Neural progenitor cell (in vitro differentiated cells): ENCODE measurements at regions not wholly inside any gene's neighbourhood (a gene's known extent, or its start where the extent isn't known, plus 50 kb on each side); places are given as distances from the start of the nearest gene placed in this dataset.

Experiments
- DNase-seq: peaks from one replicate; pipeline ENCODE4 v3.0.0-alpha.2; 2016; ENCODE audit warnings: low spot score
- H2AFZ ChIP-seq: fragments of 200-600 bp; sonication (generic); replicated peaks from 2 replicates; pipeline ENCODE4 v1.6.1; 2016; ENCODE audit warnings: antibody characterized with exemption
- H3F3A ChIP-seq: fragments of 200-600 bp; sonication (generic); 2 replicates; pipeline ENCODE4 v1.6.1; 2016; ENCODE audit warnings: antibody characterized with exemption, low read depth
- H3K27ac ChIP-seq: fragments of 200-600 bp; sonication (generic); 2 replicates; pipeline ENCODE4 v1.5.1; 2016; ENCODE audit warnings: mild to moderate bottlenecking
- H3K27me3 ChIP-seq: fragments of 200-600 bp; sonication (generic); 2 replicates; pipeline ENCODE4 v1.6.1; 2016; ENCODE audit warnings: mild to moderate bottlenecking, moderate library complexity
- H3K36me3 ChIP-seq: fragments of 200-600 bp; sonication (generic); 2 replicates; pipeline ENCODE4 v1.5.1; 2016
- H3K4me1 ChIP-seq: fragments of 200-600 bp; sonication (generic); 2 replicates; pipeline ENCODE4 v1.6.1; 2016; ENCODE audit warnings: mixed run types
- H3K4me2 ChIP-seq: fragments of 200-600 bp; sonication (generic); 2 replicates; pipeline ENCODE4 v1.6.1; 2016
- H3K4me3 ChIP-seq: fragments of 200-600 bp; sonication (generic); 2 replicates; pipeline ENCODE4 v1.5.1; 2016
- H3K79me2 ChIP-seq: fragments of 200-600 bp; sonication (generic); 2 replicates; pipeline ENCODE4 v1.6.1; 2016; ENCODE audit warnings: low read depth
- H3K9ac ChIP-seq: fragments of 200-600 bp; sonication (generic); 2 replicates; pipeline ENCODE4 v1.6.1; 2016
- H3K9me3 ChIP-seq: fragments of 200-600 bp; sonication (generic); 2 replicates; pipeline ENCODE4 v1.5.1; 2016; ENCODE audit warnings: low read depth
- H4K20me1 ChIP-seq: fragments of 200-600 bp; sonication (generic); 2 replicates; pipeline ENCODE4 v1.6.1; 2016; ENCODE audit warnings: low read depth
- H3K27ac Mint-ChIP-seq: 3 replicates; pipeline ENCODE4 v1.8.0; 2021; ENCODE audit warnings: mixed read lengths
- H3K27me3 Mint-ChIP-seq: 2 replicates; pipeline ENCODE4 v1.8.0; 2022; ENCODE audit warnings: low read depth, mild to moderate bottlenecking, inconsistent platforms, moderate library complexity, mixed read lengths; ENCODE audit not compliant: insufficient read depth
- H3K36me3 Mint-ChIP-seq: 3 replicates; pipeline ENCODE4 v1.8.0; 2021; ENCODE audit warnings: mixed read lengths
- H3K4me1 Mint-ChIP-seq: 3 replicates; pipeline ENCODE4 v1.8.0; 2021; ENCODE audit warnings: mixed read lengths
- H3K4me3 Mint-ChIP-seq: 3 replicates; pipeline ENCODE4 v1.8.0; 2021; ENCODE audit warnings: mild to moderate bottlenecking, moderate library complexity, mixed read lengths
- H3K9me3 Mint-ChIP-seq: 3 replicates; pipeline ENCODE4 v1.8.0; 2020; ENCODE audit warnings: mixed read lengths
- EZH2 ChIP-seq: fragments of 200-600 bp; sonication (generic); IDR thresholded peaks from 2 replicates; pipeline ENCODE4 v1.6.1; 2017; ENCODE audit warnings: antibody characterized with exemption, mild to moderate bottlenecking, moderate library complexity
- EZH2phosphoT487 ChIP-seq: fragments of 200-600 bp; sonication (generic); IDR thresholded peaks from 2 replicates; pipeline ENCODE4 v1.6.1; 2017; ENCODE audit warnings: antibody characterized with exemption
- TF ChIP-seq, protein P1 (sequence below): fragments of 200-600 bp; sonication (generic); IDR thresholded peaks from 2 replicates; pipeline ENCODE4 v1.5.1; 2017; ENCODE audit warnings: antibody characterized with exemption, mild to moderate bottlenecking

DNA sequence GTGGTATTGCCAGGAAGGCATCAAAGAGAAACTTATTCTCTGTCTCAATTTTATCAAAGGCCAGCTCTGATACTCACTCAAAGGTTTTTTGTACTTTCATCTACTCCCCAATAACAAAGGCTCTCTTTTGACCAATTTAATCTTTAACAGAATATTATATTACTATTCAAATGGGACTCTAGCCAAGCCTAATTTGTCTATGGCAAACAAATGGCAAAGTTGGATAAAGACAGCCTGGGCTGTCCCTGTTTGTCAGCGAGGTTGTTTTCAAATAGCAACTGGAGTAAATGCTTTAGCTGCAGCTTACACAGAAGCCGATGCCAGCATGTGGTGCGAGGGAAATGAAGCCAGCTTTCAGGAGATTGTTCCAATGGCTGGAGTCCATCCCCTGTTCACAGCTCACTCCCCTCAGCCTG is 80.1 kb upstream of the CTNNA2 start:
- H3K79me2 ChIP-seq, result no peaks in the 10 kb centered on the region
- peak; percentile 56 for DNase-seq
- peaks cover 43% of the 10 kb centered on the region for H3K4me1 Mint-ChIP-seq
- peaks cover 25% of the 10 kb centered on the region for H3K4me1 ChIP-seq
- peak overlapping the region; percentile 31 for H3K4me2 ChIP-seq
- H3K9me3 Mint-ChIP-seq, result peaks cover 2% of the 10 kb centered on the region
- no peaks in the 10 kb centered on the region for H3K9me3 ChIP-seq
- TF ChIP-seq EZH2phosphoT487 (no peak), EZH2 (no peak)
- TF ChIP-seq, protein P1, sequence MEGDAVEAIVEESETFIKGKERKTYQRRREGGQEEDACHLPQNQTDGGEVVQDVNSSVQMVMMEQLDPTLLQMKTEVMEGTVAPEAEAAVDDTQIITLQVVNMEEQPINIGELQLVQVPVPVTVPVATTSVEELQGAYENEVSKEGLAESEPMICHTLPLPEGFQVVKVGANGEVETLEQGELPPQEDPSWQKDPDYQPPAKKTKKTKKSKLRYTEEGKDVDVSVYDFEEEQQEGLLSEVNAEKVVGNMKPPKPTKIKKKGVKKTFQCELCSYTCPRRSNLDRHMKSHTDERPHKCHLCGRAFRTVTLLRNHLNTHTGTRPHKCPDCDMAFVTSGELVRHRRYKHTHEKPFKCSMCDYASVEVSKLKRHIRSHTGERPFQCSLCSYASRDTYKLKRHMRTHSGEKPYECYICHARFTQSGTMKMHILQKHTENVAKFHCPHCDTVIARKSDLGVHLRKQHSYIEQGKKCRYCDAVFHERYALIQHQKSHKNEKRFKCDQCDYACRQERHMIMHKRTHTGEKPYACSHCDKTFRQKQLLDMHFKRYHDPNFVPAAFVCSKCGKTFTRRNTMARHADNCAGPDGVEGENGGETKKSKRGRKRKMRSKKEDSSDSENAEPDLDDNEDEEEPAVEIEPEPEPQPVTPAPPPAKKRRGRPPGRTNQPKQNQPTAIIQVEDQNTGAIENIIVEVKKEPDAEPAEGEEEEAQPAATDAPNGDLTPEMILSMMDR, result no peak
- H3K27ac ChIP-seq, result no peak overlapping the region
- no peak overlapping the region for H3K9ac ChIP-seq
- H3K36me3 ChIP-seq, result no peaks in the 10 kb centered on the region
- H4K20me1 ChIP-seq, result no peaks in the 10 kb centered on the region
- peaks cover 2% of the 10 kb centered on the region for H3K36me3 Mint-ChIP-seq
- H3K4me3 Mint-ChIP-seq, result no peak overlapping the region
- H3K27ac Mint-ChIP-seq, result no peak overlapping the region
- H3K4me3 ChIP-seq, result no peak overlapping the region
- H2AFZ ChIP-seq, result peak overlapping the region; percentile 10
- H3K27me3 ChIP-seq, result no peaks in the 10 kb centered on the region
- H3K27me3 Mint-ChIP-seq, result peaks cover 7% of the 10 kb centered on the region
- peaks cover 10% of the 10 kb centered on the region for H3F3A ChIP-seq

DNA sequence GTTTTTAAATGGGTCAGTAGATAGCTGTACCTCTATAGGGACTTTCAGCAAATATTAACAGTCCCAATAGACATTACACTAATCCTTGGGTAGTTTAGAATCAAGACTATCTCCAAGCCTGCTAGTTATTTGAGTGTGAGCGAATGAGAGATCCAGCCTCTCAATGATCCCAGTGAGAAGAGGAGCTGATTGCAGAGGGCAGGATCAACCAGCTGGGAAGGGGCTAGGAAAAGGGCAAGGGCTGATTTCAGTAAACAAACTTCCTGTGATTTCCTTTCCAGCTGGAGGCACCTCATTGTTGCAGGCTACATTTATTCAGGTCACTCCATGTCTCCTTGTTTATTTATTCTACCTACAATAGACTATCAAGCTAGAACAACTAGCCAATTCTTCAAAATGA is 84.1 kb upstream of the CTNNA2 start:
- Histone ChIP-seq H3K36me3 (no peaks in the 10 kb centered on the region), H3K4me2 (no peak overlapping the region), H3K27me3 (no peaks in the 10 kb centered on the region), H4K20me1 (no peaks in the 10 kb centered on the region), H2AFZ (no peak overlapping the region), H3K9me3 (no peaks in the 10 kb centered on the region), H3F3A (peaks cover 10% of the 10 kb centered on the region), H3K79me2 (no peaks in the 10 kb centered on the region), H3K9ac (no peak overlapping the region), H3K4me3 (no peak overlapping the region), H3K27ac (no peak overlapping the region), H3K4me1 (peaks cover 25% of the 10 kb centered on the region)
- Mint-ChIP-seq H3K4me1 (peaks cover 28% of the 10 kb centered on the region), H3K4me3 (no peak overlapping the region), H3K36me3 (no peaks in the 10 kb centered on the region), H3K9me3 (no peaks in the 10 kb centered on the region), H3K27ac (peak overlapping the region; percentile 33), H3K27me3 (no peaks in the 10 kb centered on the region)
- TF ChIP-seq EZH2, result no peak
- TF ChIP-seq EZH2phosphoT487, result no peak
- TF ChIP-seq, protein P1, result no peak
- DNase-seq, result no peak

DNA sequence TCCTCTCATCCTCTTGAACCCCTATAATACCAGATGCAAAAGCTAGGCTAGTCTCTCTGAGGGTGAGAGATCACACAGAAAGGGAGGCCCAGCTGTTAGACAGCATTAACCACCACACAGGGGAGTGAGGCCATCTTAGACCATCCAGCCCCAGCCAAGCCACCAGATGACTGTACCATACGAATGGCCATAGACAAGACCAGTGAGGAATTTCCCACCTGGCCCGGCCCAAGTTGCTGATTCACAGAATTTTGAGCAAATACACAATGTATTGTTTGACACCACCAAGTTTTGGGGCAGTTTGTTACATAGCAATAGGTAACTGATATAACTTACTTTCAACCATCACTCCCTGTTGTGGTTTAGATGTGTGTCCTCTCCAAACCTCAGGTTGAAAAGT is 98.2 kb upstream of the CTNNA2 start:
- H3K27ac Mint-ChIP-seq, result no peak overlapping the region
- no peaks in the 10 kb centered on the region for H4K20me1 ChIP-seq
- no peak overlapping the region for H3K9ac ChIP-seq
- no peak overlapping the region for H3K4me2 ChIP-seq
- H3K36me3 ChIP-seq, result no peaks in the 10 kb centered on the region
- H3K4me3 ChIP-seq, result no peak overlapping the region
- H3K4me3 Mint-ChIP-seq, result no peak overlapping the region
- no peaks in the 10 kb centered on the region for H3K4me1 ChIP-seq
- H2AFZ ChIP-seq, result no peak overlapping the region
- no peaks in the 10 kb centered on the region for H3F3A ChIP-seq
- H3K27ac ChIP-seq, result no peak overlapping the region
- DNase-seq, result no peak
- H3K27me3 Mint-ChIP-seq, result peaks cover 5% of the 10 kb centered on the region
- TF ChIP-seq EZH2phosphoT487, result no peak
- TF ChIP-seq EZH2, result no peak
- TF ChIP-seq, protein P1, result no peak
- peaks cover 2% of the 10 kb centered on the region for H3K36me3 Mint-ChIP-seq
- no peaks in the 10 kb centered on the region for H3K9me3 ChIP-seq
- H3K9me3 Mint-ChIP-seq, result peaks cover 12% of the 10 kb centered on the region
- H3K27me3 ChIP-seq, result no peaks in the 10 kb centered on the region
- H3K4me1 Mint-ChIP-seq, result no peaks in the 10 kb centered on the region
- no peaks in the 10 kb centered on the region for H3K79me2 ChIP-seq
